B cell (primary cell): ENCODE measurements at regions not wholly inside any gene's neighbourhood (a gene's known extent, or its start where the extent isn't known, plus 50 kb on each side); places are given as distances from the start of the nearest gene placed in this dataset.

ENCODE experiments used
- ATAC-seq: fragments of 200-7000 bp; cut with Tn5 transposase; one replicate; pipeline ENCODE4 v1.10.0; 2021; ENCODE audit warnings: low read depth, mild to moderate bottlenecking, moderate number of reproducible peaks, moderate library complexity
- CTCF ChIA-PET: fragments of 350-600 bp; sonication (Branson Sonifier 250); formaldehyde crosslinking; loops from one replicate; lab custom pipeline; 2021; ENCODE audit warnings: antibody characterized with exemption, inconsistent platforms; lab: Charles Lee
- POLR2A ChIA-PET: fragments of 350-600 bp; sonication (Branson Sonifier 250); formaldehyde crosslinking; loops from one replicate; lab custom pipeline; 2021; ENCODE audit warnings: antibody characterized with exemption; lab: Charles Lee
- DNase-seq: peaks from one replicate; pipeline ENCODE4 v3.0.0; 2013
- H2AFZ ChIP-seq: 2 replicates; pipeline ENCODE4 v1.6.1; 2012; ENCODE audit warnings: mild to moderate bottlenecking, low read depth, low read length; ENCODE audit not compliant: insufficient read depth, poor library complexity, severe bottlenecking
- H3K27ac ChIP-seq, 2 donors: 1 replicate in 1 of 2; 2 replicates in 1 of 2; pipeline ENCODE4 v1.5.1; 2012 to 2013; ENCODE audit warnings: low read length in 2 of 2, mild to moderate bottlenecking in 2 of 2, moderate library complexity in 1 of 2
- H3K27me3 ChIP-seq, 4 experiments: fragments of 200-600 bp in 1 of 4; sonication (generic) in 1 of 4; replicated peaks in 1 of 4; 1 replicate in 2 of 4; 2 replicates in 2 of 4; pipeline versions ENCODE4 v1.6.1 to v1.7.0; 2013 to 2016; ENCODE audit warnings: low read length in 3 of 4, mild to moderate bottlenecking in 2 of 4, mixed read lengths in 1 of 4, moderate library complexity in 1 of 4; ENCODE audit not compliant: insufficient read depth in 4 of 4, control insufficient read depth in 3 of 4; ENCODE audit errors: control extremely low read depth in 1 of 4
- H3K36me3 ChIP-seq, 2 experiments: replicated peaks in 1 of 2; 1 replicate in 1 of 2; 2 replicates in 1 of 2; pipeline versions ENCODE4 v1.6.1 to v1.7.1; 2013; ENCODE audit warnings: low read length in 1 of 2; ENCODE audit not compliant: insufficient read depth in 2 of 2, control insufficient read depth in 1 of 2; ENCODE audit errors: control extremely low read depth in 1 of 2, extremely low read depth in 1 of 2
- H3K4me1 ChIP-seq, 2 donors: fragments of 200-600 bp in 1 of 2; sonication (generic) in 1 of 2; 1 replicate in 1 of 2; 2 replicates in 1 of 2; pipeline versions ENCODE4 v1.5.1 to v1.6.1; 2013 to 2017; ENCODE audit warnings: low read length in 2 of 2; ENCODE audit not compliant: control insufficient read depth in 2 of 2, insufficient read depth in 2 of 2
- H3K4me2 ChIP-seq: replicated peaks from 2 replicates; pipeline ENCODE3; 2012; ENCODE audit warnings: mild to moderate bottlenecking, low read depth, low read length; ENCODE audit not compliant: poor library complexity, severe bottlenecking
- H3K4me3 ChIP-seq, 5 experiments: fragments of 200-600 bp in 1 of 5; sonication (generic) in 1 of 5; 1 replicate in 3 of 5; 2 replicates in 2 of 5; pipeline versions ENCODE4 v1.5.1 to v1.7.0; 2011 to 2016; ENCODE audit warnings: low read length in 4 of 5, mild to moderate bottlenecking in 4 of 5, low read depth in 2 of 5, control low read depth in 1 of 5, moderate library complexity in 1 of 5; ENCODE audit not compliant: insufficient read depth in 1 of 5; ENCODE audit errors: control extremely low read depth in 1 of 5, extremely low read depth in 1 of 5
- H3K79me2 ChIP-seq: fragments of 200-600 bp; sonication (generic); one replicate; pipeline ENCODE4 v1.6.0; 2016; ENCODE audit warnings: low read length; ENCODE audit not compliant: control insufficient read depth, insufficient read depth
- H3K9ac ChIP-seq: fragments of 200-600 bp; sonication (generic); 2 replicates; pipeline ENCODE4 v1.6.1; 2017; ENCODE audit warnings: mild to moderate bottlenecking, low read length, moderate library complexity
- H3K9me3 ChIP-seq, 3 donors: one replicate each; pipeline versions ENCODE4 v1.6.1 to v1.7.1; 2013; ENCODE audit warnings: low read length in 2 of 3; ENCODE audit not compliant: control insufficient read depth in 2 of 3, insufficient read depth in 1 of 3; ENCODE audit errors: control extremely low read depth in 1 of 3
- H4K20me1 ChIP-seq: 2 replicates; pipeline ENCODE4 v1.6.0; 2012; ENCODE audit warnings: mild to moderate bottlenecking, low read length; ENCODE audit not compliant: insufficient read depth, control insufficient read depth, poor library complexity, severe bottlenecking
- H3K27ac Mint-ChIP-seq: one replicate; pipeline ENCODE4 v1.8.0; 2021; ENCODE audit warnings: mixed read lengths
- H3K27me3 Mint-ChIP-seq: one replicate; pipeline ENCODE4 v1.8.0; 2021; ENCODE audit warnings: mixed read lengths
- H3K4me1 Mint-ChIP-seq: one replicate; pipeline ENCODE4 v1.8.0; 2021; ENCODE audit warnings: mixed read lengths
- H3K4me3 Mint-ChIP-seq: one replicate; pipeline ENCODE4 v1.8.0; 2021; ENCODE audit warnings: mixed read lengths
- H3K9me3 Mint-ChIP-seq: one replicate; pipeline ENCODE4 v1.8.0; 2022; ENCODE audit warnings: mixed read lengths; ENCODE audit not compliant: insufficient read depth
- CTCF ChIP-seq: fragments of 200-600 bp; IDR thresholded peaks from one replicate; pipeline ENCODE4 v1.8.0; 2022; ENCODE audit warnings: antibody characterized with exemption, mild to moderate bottlenecking
- EZH2 ChIP-seq: IDR thresholded peaks from 2 replicates; pipeline ENCODE4 v1.6.1; 2012; ENCODE audit warnings: borderline replicate concordance, low read depth, mild to moderate bottlenecking, moderate library complexity, low read length; ENCODE audit not compliant: insufficient read depth, poor library complexity, severe bottlenecking
- WGBS: methylation state at CpG from one replicate; pipeline ENCODE4 v1.1.5; 2013; ENCODE audit warnings: missing lambda C conversion rate; ENCODE audit not compliant: insufficient coverage; 5-methylcytosine and 5-hydroxymethylcytosine counted together
- intact Hi-C: fragments of 100-400 bp; cut with micrococcal nuclease; formaldehyde crosslinking; loops from one replicate; pipeline ENCODE4 v1.10.0; 2022

GRCh38 chr20:11409561-11409960, 508.1 kb upstream of the BTBD3 start:
- H3K9ac ChIP-seq, result no peak overlapping the region
- no peak overlapping the region for H3K4me3 ChIP-seq
- CTCF ChIA-PET, result no interaction called here
- Mint-ChIP-seq H3K9me3 (peaks cover 9% of the 10 kb centered on the region), H3K27me3 (no peaks in the 10 kb centered on the region), H3K4me1 (no peaks in the 10 kb centered on the region), H3K27ac (no peak overlapping the region), H3K4me3 (no peak overlapping the region)
- no peaks in the 10 kb centered on the region for H3K79me2 ChIP-seq
- no peaks in the 10 kb centered on the region for H3K36me3 ChIP-seq
- POLR2A ChIA-PET, result no interaction called here
- H3K4me2 ChIP-seq, result no peak overlapping the region
- H2AFZ ChIP-seq, result no peak overlapping the region
- no peaks in the 10 kb centered on the region for H3K4me1 ChIP-seq
- DNase-seq, result no peak
- H3K9me3 ChIP-seq, result peaks cover 0 to 6% (median 0%) of the 10 kb centered on the region in 3 donors
- H4K20me1 ChIP-seq, result no peaks in the 10 kb centered on the region
- no peak overlapping the region for H3K27ac ChIP-seq
- no peak for ATAC-seq
- intact Hi-C loops, result no loop called here
- TF ChIP-seq EZH2, result no peak
- no peak for TF ChIP-seq CTCF
- H3K27me3 ChIP-seq, result no peaks in the 10 kb centered on the region

- no peak overlapping the region for H3K27ac Mint-ChIP-seq
- TF ChIP-seq CTCF, result no peak
- no peak for TF ChIP-seq EZH2
- Histone ChIP-seq H3K27ac (no peak overlapping the region), H2AFZ (no peak overlapping the region), H3K79me2 (no peaks in the 10 kb centered on the region), H3K4me3 (no peak overlapping the region), H3K9ac (no peak overlapping the region), H3K36me3 (no peaks in the 10 kb centered on the region), H3K9me3 (peaks cover 0 to 6% (median 0%) of the 10 kb centered on the region in 3 donors), H4K20me1 (no peaks in the 10 kb centered on the region), H3K27me3 (no peaks in the 10 kb centered on the region), H3K4me1 (no peaks in the 10 kb centered on the region), H3K4me2 (no peak overlapping the region)
- intact Hi-C loops, result no loop called here
- POLR2A ChIA-PET, result no interaction called here
- 97% methylated on average over 10 of the region's 11 CpGs for WGBS
- DNase-seq, result no peak
- H3K4me3 Mint-ChIP-seq, result no peak overlapping the region
- no peaks in the 10 kb centered on the region for H3K27me3 Mint-ChIP-seq
- CTCF ChIA-PET, result no interaction called here
- H3K9me3 Mint-ChIP-seq, result peaks cover 5% of the 10 kb centered on the region
- no peaks in the 10 kb centered on the region for H3K4me1 Mint-ChIP-seq
- no peak for ATAC-seq
These were observed 505.9 kb upstream of the BTBD3 start for GRCh38 chr20:11411765-11412164.
